ENCODE measurements at regions not wholly inside any gene's neighbourhood (a gene's known extent, or its start where the extent isn't known, plus 50 kb on each side); places are given as distances from the start of the nearest gene placed in this dataset.

DNA sequence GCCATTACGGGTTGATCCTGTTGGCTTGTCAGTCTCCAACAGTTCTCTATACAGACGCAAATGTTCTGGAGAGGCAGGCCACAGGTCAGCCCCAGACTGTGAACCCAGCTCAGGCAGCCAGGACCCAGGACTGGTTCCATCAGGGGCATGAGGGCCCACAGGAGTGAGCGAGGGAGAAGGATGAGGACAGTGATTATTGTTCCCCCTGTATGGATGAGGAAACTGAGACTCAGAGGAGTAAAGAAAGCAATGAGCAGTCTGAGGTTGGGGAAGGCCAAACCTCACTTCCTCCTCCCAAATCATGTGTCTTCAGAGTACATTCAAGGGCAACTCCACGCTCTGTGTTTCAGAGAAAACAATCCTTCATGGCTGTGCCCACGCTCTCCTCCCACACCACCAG lies 121.9 kb downstream of the RPLP1 start:
- TF ChIP-seq, protein P1, sequence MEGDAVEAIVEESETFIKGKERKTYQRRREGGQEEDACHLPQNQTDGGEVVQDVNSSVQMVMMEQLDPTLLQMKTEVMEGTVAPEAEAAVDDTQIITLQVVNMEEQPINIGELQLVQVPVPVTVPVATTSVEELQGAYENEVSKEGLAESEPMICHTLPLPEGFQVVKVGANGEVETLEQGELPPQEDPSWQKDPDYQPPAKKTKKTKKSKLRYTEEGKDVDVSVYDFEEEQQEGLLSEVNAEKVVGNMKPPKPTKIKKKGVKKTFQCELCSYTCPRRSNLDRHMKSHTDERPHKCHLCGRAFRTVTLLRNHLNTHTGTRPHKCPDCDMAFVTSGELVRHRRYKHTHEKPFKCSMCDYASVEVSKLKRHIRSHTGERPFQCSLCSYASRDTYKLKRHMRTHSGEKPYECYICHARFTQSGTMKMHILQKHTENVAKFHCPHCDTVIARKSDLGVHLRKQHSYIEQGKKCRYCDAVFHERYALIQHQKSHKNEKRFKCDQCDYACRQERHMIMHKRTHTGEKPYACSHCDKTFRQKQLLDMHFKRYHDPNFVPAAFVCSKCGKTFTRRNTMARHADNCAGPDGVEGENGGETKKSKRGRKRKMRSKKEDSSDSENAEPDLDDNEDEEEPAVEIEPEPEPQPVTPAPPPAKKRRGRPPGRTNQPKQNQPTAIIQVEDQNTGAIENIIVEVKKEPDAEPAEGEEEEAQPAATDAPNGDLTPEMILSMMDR (IDR thresholded peaks at IDR 0.05), result no peak
- TF ChIP-seq EP300 (IDR thresholded peaks at IDR 0.05) (no peak), POLR2A (IDR thresholded peaks at IDR 0.05) (no peak)

Measured in gastroesophageal sphincter (tissue), 3 donors.